ENCODE measurements at regions not wholly inside any gene's neighbourhood (a gene's known extent, or its start where the extent isn't known, plus 50 kb on each side); places are given as distances from the start of the nearest gene placed in this dataset.
A peak's percentile ranks its signal among the peaks of the same experiment; 100 is the strongest.

- H3K56ac ChIP-seq (replicated peaks; ENCODE audit: insufficient read length, low read depth, low read length), result no peak overlapping the region
- H2AFZ ChIP-seq (ENCODE audit: low read length), result no peak overlapping the region
- H4K91ac ChIP-seq (replicated peaks; ENCODE audit: insufficient read length, low read length), result no peak overlapping the region
- H2BK5ac ChIP-seq (ENCODE audit: low read depth, low read length), result no peak overlapping the region
- no peak overlapping the region for H3K9ac ChIP-seq (replicated peaks in 1 of 4; ENCODE audit: extremely low read depth in 1 of 4, low read depth in 3 of 4, low read length in 3 of 4)
- TF ChIP-seq TEAD4 (IDR thresholded peaks at IDR 0.05; ENCODE audit: low read depth, low read length) (0 out of 2 replicates have a peak, but pooled peaks have one; percentile 21), CTCF (IDR thresholded peaks at IDR 0.05; ENCODE audit: control extremely low read depth in 1 of 3, insufficient read depth in 1 of 3, low read depth in 1 of 3, low read length in 3 of 3) (no peak)
- H3K79me2 ChIP-seq (ENCODE audit: control insufficient read depth in 1 of 2, insufficient read depth in 2 of 2, low read length in 2 of 2), result no peaks in the 10 kb centered on the region
- no peaks in the 10 kb centered on the region for H3K9me3 ChIP-seq (ENCODE audit: insufficient read depth in 2 of 2, low read depth in 1 of 2, low read length in 1 of 2)
- no peak overlapping the region for H2AK5ac ChIP-seq (ENCODE audit: low read depth, low read length)
- POLR2A ChIA-PET (ENCODE audit: partially characterized antibody), result no interaction called here
- no peak for FAIRE-seq
- no peak overlapping the region for H2BK120ac ChIP-seq (replicated peaks; ENCODE audit: low read depth, low read length)
- no peak overlapping the region for H3K14ac ChIP-seq (ENCODE audit: insufficient read length)
- H3K27me3 ChIP-seq (replicated peaks in 1 of 4; ENCODE audit: control insufficient read depth in 3 of 4, extremely low read depth in 1 of 4, insufficient read depth in 3 of 4, low read length in 3 of 4), result no peaks in the 10 kb centered on the region
- no peak overlapping the region for H3K4me3 ChIP-seq (ENCODE audit: extremely low read depth in 1 of 4, insufficient read depth in 2 of 4, low read depth in 3 of 4, low read length in 4 of 4)
- H2BK15ac ChIP-seq (ENCODE audit: low read length), result no peak overlapping the region
- no peaks in the 10 kb centered on the region for H3K79me1 ChIP-seq (ENCODE audit: low read depth, low read length)
- DNase-seq (ENCODE audit: low read depth in 1 of 2, low spot score in 2 of 2), result no peak
- H3K18ac ChIP-seq (ENCODE audit: extremely low read depth, low read length), result no peak overlapping the region
- no peak overlapping the region for H3K23ac ChIP-seq (ENCODE audit: insufficient read length)
- 86% methylated on average over 4 of the region's 4 CpGs; no CpG with 5 or more reads in 1 of the 2 experiments for WGBS, 2 experiments (ENCODE audit: extremely low coverage in 1 of 2, insufficient coverage in 1 of 2, insufficient read length in 1 of 2, insufficient replicate concordance in 2 of 2, low coverage in 1 of 2, low lambda C conversion rate in 2 of 2, missing lambda C conversion rate in 1 of 2)
- no peaks in the 10 kb centered on the region for H3K36me3 ChIP-seq (ENCODE audit: control insufficient read depth in 2 of 4, insufficient read depth in 4 of 4, low read length in 3 of 4)
- CTCF ChIA-PET (ENCODE audit: partially characterized antibody), result no interaction called here
- H3K23me2 ChIP-seq (ENCODE audit: low read depth, low read length), result no peaks in the 10 kb centered on the region
- no peak overlapping the region for H4K5ac ChIP-seq (ENCODE audit: insufficient read length, low read depth, low read length)
- H4K8ac ChIP-seq (ENCODE audit: extremely low read depth, insufficient read depth, low read length), result no peak overlapping the region
- H3K27ac ChIP-seq (ENCODE audit: low read depth, low read length), result no peak overlapping the region
- H3K4me1 ChIP-seq (replicated peaks in 1 of 4; ENCODE audit: control insufficient read depth in 3 of 4, insufficient read depth in 4 of 4, low read length in 3 of 4), result no peaks in the 10 kb centered on the region
- no peak overlapping the region for H2BK20ac ChIP-seq (ENCODE audit: low read length)
- H3K4me2 ChIP-seq (ENCODE audit: insufficient read depth in 1 of 2, low read depth in 2 of 2, low read length in 2 of 2), result no peak overlapping the region
- H3K4ac ChIP-seq (replicated peaks; ENCODE audit: insufficient read length, low read depth, low read length), result no peak overlapping the region
- no peak overlapping the region for H2BK12ac ChIP-seq (ENCODE audit: low read depth, low read length)
- no peaks in the 10 kb centered on the region for H4K20me1 ChIP-seq (replicated peaks in 1 of 2; ENCODE audit: control insufficient read depth in 1 of 2, insufficient read depth in 2 of 2, low read length in 2 of 2)
Measured at GRCh38 chr6:133724726-133725125, 164.2 kb upstream of the TCF21 start.

Measured in H1 (cell line).